Thymus (tissue), 11 donors: ENCODE measurements at regions not wholly inside any gene's neighbourhood (a gene's known extent, or its start where the extent isn't known, plus 50 kb on each side); places are given as distances from the start of the nearest gene placed in this dataset.
"Not testable (repeated sequence)": the region's sequence is repeated elsewhere in the genome, so short reads cannot be mapped to it uniquely, and the experiment has no call there.

ENCODE experiments used
- DNase-seq, 9 donors: peaks; one replicate each; pipeline ENCODE4 v3.0.0-alpha.2; 2013; ENCODE audit warnings: low spot score in 9 of 9, low read depth in 6 of 9, missing footprints in 1 of 9
- H3K27ac ChIP-seq, 2 donors: one replicate each; pipeline ENCODE4 v1.5.1; 2013; ENCODE audit warnings: control low read depth in 1 of 2, low read depth in 1 of 2, low read length in 1 of 2, mild to moderate bottlenecking in 1 of 2, moderate library complexity in 1 of 2
- H3K27me3 ChIP-seq, 2 donors: one replicate each; pipeline ENCODE4 v1.5.1; 2013; ENCODE audit warnings: low read length in 1 of 2; ENCODE audit not compliant: control insufficient read depth in 2 of 2, insufficient read depth in 1 of 2
- H3K36me3 ChIP-seq, 2 donors: one replicate each; pipeline ENCODE4 v1.5.1; 2013; ENCODE audit warnings: low read length in 1 of 2, mild to moderate bottlenecking in 1 of 2, moderate library complexity in 1 of 2; ENCODE audit not compliant: control insufficient read depth in 2 of 2, insufficient read depth in 2 of 2
- H3K4me1 ChIP-seq, 2 donors: one replicate each; pipeline ENCODE4 v1.5.1; 2013; ENCODE audit warnings: low read length in 2 of 2; ENCODE audit not compliant: control insufficient read depth in 2 of 2, insufficient read depth in 2 of 2
- H3K4me3 ChIP-seq, 2 donors: one replicate each; pipeline ENCODE4 v1.5.1; 2013; ENCODE audit warnings: low read length in 2 of 2, control low read depth in 1 of 2, mild to moderate bottlenecking in 1 of 2
- H3K9me3 ChIP-seq, 2 donors: one replicate each; pipeline ENCODE4 v1.5.1; 2013; ENCODE audit warnings: low read length in 1 of 2, mild to moderate bottlenecking in 1 of 2; ENCODE audit not compliant: control insufficient read depth in 2 of 2, insufficient read depth in 1 of 2
- WGBS: extraction: QIAGEN DNeasy Blood & Tissue Kit; methylation state at CpG from one replicate; pipeline ENCODE4 v1.1.7; 2013; 5-methylcytosine and 5-hydroxymethylcytosine counted together
- donor health status: healthy.

DNA sequence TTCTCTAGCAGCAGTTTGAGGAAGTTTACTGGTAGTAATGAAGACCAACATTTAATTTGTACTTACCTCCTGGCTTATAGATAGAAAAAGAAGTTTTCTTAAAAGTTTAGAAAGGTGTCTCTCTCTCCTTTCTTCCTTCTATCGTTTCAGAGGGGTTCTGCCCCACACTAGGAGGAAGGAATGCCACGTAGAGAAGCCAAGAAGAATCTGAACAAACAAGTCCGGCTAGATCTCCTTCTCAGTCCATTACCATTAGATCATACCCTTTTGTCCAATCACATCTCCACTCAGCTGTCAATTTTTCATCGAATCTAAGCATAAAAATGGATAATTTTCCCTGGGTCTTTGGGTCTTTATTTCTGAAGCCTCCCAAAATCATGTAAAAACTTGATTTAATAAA, 1048.1 kb downstream of the SI start:
- 77% methylated on average over 4 of the region's 4 CpGs for WGBS
- no peak for DNase-seq
- H3K4me3 ChIP-seq = no peak overlapping the region
- H3K27ac ChIP-seq = no peak overlapping the region
- no peaks in the 10 kb centered on the region for H3K36me3 ChIP-seq
- H3K27me3 ChIP-seq = no peaks in the 10 kb centered on the region
- H3K4me1 ChIP-seq = no peaks in the 10 kb centered on the region
- H3K9me3 ChIP-seq = no peaks in the 10 kb centered on the region

DNA sequence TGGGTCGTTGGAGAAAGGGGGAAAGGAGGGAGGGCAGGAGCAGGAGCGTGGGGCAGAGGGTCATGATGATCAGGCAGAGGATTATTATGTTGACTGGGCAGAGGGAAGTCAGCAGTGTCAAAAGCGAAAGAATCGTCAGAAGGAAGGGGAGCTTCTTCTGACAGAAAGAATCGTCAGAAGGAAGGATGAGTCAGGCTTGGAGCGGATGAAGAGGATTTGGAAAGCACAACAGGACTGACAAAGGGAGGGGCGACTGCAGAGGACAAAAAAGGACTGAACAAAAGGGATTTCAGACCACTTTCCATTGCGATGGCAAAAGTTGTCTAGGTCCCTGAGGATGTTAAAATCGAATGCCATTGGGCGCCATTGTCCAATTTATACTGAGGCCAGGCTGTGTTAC, 1053.5 kb downstream of the SI start:
- Histone ChIP-seq H3K9me3 (peaks cover 0 to 9% of the 10 kb centered on the region in 2 donors), H3K36me3 (no peaks in the 10 kb centered on the region), H3K4me3 (no peak overlapping the region), H3K4me1 (no peaks in the 10 kb centered on the region), H3K27me3 (no peaks in the 10 kb centered on the region), H3K27ac (no peak overlapping the region)
- DNase-seq = no peak
- 94% methylated on average over 10 of the region's 10 CpGs for WGBS

DNA sequence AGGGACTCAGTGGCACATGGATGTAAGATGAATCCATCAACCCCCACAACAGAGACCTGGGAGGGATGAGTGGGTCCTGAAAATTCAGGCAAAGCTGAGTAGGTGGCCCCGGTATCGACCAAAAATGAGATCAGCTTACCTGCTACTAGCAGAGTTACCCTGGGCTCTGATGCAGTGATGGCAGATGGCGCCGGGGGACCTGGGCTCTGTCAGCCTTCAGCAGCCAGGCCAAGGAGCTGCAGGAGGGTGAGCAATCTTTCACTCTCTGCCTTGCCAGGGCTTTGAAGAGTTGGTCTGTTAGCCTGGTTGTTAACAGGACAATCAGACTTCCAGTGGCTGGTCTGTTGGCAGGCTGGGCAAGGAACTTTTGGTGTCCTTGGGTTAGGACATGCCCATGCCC, 1054.8 kb downstream of the SI start:
- no peak for DNase-seq
- 87% methylated on average over 4 of the region's 4 CpGs for WGBS
- no peaks in the 10 kb centered on the region for H3K27me3 ChIP-seq
- H3K4me3 ChIP-seq = no peak overlapping the region
- peaks cover 0 to 13% of the 10 kb centered on the region in 2 donors for H3K9me3 ChIP-seq
- H3K4me1 ChIP-seq = no peaks in the 10 kb centered on the region
- no peaks in the 10 kb centered on the region for H3K36me3 ChIP-seq
- no peak overlapping the region for H3K27ac ChIP-seq

DNA sequence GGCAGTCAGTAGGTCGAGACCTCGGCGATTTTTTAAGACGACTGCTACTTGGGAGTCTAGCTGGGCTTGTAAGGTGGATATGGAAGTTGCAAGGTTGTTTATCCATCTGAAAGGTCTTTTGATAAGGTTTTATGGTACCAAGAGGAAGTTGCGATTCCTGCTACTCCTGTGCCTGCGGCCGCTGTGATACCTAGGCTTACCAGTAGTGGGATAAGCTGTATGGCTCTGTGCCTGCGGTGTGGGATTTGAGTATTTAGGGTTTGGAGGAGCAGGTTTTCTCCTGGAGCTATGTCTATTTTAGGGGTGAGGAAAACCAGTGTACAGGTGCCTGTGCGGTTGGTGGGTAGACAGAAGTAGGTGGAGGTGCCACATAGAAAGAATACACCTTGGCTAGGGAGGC, 1059.8 kb downstream of the SI start:
- H3K4me1 ChIP-seq = no peaks in the 10 kb centered on the region
- H3K4me3 ChIP-seq = no peak overlapping the region
- WGBS = 91% methylated on average over 9 of the region's 9 CpGs
- no peak overlapping the region for H3K27ac ChIP-seq
- H3K27me3 ChIP-seq = no peaks in the 10 kb centered on the region
- peaks cover 0 to 5% of the 10 kb centered on the region in 2 donors for H3K9me3 ChIP-seq
- H3K36me3 ChIP-seq = no peaks in the 10 kb centered on the region
- no peak for DNase-seq

DNA sequence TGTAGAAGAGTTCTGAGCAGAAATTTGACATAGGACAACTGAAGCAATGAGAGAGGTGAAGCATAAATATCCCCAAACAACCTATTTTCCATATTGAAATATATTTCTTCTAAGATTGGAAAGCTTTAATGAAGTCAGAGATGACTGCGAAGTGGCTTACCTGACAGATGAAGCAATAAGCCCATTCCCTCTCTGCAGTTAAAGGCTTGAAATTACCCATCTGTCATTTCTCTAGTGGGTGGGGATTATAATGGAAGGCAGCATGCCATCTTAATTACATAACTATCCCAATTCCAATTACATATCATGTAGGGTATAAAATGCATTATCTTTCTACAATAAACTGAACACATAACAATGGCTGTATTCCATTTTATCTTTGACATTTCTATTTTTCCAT, 1070.5 kb downstream of the SI start:
- Histone ChIP-seq H3K9me3 (peaks cover 0 to 9% of the 10 kb centered on the region in 2 donors), H3K4me1 (no peaks in the 10 kb centered on the region), H3K27ac (no peak overlapping the region), H3K36me3 (no peaks in the 10 kb centered on the region), H3K4me3 (no peak overlapping the region), H3K27me3 (no peaks in the 10 kb centered on the region)
- 97% methylated on average over 1 of the region's 1 CpG for WGBS
- DNase-seq = no peak

DNA sequence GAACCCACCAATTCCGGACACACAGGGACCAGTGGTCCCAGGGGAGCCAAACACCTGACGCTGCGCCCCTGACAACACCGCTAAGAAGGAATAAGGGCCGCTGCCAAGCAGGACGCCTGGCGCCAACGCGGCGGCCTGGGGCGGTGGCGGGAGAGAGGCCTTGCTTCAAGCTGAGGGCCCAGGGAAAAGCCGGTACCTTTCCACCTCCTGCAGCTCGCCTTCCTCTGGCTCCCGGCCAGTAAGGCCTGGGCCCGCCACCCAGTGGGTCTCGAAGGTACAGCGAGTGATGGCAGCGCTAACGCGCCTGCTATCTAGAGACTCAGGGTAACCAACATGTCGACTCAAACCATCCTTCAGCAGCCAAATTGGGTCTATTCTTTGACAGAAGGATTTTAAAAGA, 1074.1 kb downstream of the SI start:
- Histone ChIP-seq H3K27ac (no peak overlapping the region), H3K36me3 (no peaks in the 10 kb centered on the region), H3K9me3 (peaks cover 0 to 14% of the 10 kb centered on the region in 2 donors), H3K4me3 (no peak overlapping the region), H3K4me1 (no peaks in the 10 kb centered on the region), H3K27me3 (no peaks in the 10 kb centered on the region)
- WGBS = 92% methylated on average over 22 of the region's 22 CpGs
- DNase-seq = no peak

DNA sequence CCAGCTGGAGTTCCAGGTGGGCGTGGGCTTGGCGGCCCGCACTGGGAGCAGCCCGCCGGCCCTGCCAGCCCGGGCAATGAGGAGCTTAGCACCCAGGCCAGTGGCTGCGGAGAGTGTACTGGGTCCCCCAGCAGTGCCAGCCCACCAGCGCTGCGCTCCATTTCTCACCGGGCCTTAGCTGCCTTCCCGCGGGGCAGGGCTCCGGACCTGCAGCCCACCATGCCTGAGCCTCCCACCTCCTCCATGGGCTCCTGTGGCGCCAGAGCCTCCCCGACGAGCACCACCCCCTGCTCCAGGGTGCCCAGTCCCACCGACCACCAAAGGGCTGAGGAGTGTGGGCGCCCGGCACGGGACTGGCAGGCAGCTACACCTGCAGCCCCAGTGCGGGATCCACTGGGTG, 1075.3 kb downstream of the SI start:
- H3K27me3 ChIP-seq, H3K4me1 ChIP-seq, H3K4me3 ChIP-seq, H3K36me3 ChIP-seq, H3K27ac ChIP-seq, DNase-seq: not testable (repeated sequence)
- 95% methylated on average over 21 of the region's 21 CpGs for WGBS
- peaks cover 0 to 14% of the 10 kb centered on the region in 2 donors for H3K9me3 ChIP-seq

DNA sequence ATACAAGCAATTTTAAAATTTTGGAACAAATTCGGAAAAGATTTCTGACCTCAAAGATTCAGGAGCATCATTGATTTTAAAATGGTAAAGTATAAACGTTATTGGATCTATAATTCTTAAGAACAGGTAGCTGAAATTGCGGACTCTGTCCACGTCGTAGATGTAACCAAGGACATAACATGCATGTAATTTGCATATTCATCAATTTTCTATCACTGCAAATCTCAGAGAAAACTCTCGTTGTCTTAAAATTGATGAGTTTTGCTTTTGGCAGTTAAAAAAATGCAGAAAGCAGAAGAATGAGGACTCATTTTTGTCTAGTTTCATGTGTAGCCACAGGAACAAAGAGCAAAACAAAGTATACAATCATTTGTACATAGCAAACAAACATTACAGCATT, 1094.4 kb downstream of the SI start:
- no peaks in the 10 kb centered on the region for H3K4me1 ChIP-seq
- H3K27me3 ChIP-seq = no peaks in the 10 kb centered on the region
- no peaks in the 10 kb centered on the region for H3K36me3 ChIP-seq
- no peak overlapping the region for H3K27ac ChIP-seq
- no peak for DNase-seq
- no peaks in the 10 kb centered on the region for H3K9me3 ChIP-seq
- 92% methylated on average over 6 of the region's 6 CpGs for WGBS
- no peak overlapping the region for H3K4me3 ChIP-seq

DNA sequence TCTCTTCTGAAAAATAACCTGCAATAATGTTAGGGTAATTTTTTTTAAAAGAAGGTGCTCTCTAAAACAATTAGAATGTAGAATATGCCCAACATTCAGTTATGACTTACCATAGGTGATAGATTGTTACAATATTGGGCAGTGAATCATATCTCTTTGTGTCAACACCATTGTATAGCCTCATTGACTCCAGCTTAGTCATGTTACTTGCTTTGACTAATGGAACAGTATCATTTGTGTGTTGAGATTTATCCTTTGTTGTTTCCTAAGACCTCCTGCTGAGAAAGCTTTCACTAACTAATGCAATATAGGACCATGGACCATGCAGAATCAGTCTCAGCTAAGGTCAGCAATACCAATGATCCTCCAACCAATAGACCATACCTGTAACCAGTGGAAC, 1106.4 kb downstream of the SI start:
- no peaks in the 10 kb centered on the region for H3K36me3 ChIP-seq
- H3K27me3 ChIP-seq = no peaks in the 10 kb centered on the region
- no peaks in the 10 kb centered on the region for H3K4me1 ChIP-seq
- no peak overlapping the region for H3K4me3 ChIP-seq
- DNase-seq = no peak
- H3K9me3 ChIP-seq = peaks cover 0 to 4% of the 10 kb centered on the region in 2 donors
- H3K27ac ChIP-seq = no peak overlapping the region

DNA sequence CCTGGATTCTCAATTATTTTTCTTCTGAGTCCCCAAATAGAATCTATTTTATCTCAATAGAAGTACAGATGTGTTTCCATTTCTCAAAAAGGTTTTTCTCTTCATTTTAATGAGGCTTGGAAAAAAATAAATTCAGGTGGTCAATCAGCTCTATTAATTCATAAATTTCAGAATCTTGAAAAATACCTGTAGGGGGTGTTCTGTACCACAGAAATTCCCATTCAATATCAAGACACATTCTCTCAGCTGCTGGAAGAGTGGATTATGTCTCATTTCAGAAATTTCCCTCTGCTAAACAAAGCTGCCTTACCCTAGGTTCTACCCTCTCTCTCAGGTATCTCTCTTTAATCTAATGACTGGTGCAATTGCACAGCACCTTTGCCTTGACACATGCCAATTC, 1121.2 kb downstream of the SI start:
- DNase-seq = no peak
- H3K4me3 ChIP-seq = no peak overlapping the region
- H3K36me3 ChIP-seq = no peaks in the 10 kb centered on the region
- no peak overlapping the region for H3K27ac ChIP-seq
- H3K4me1 ChIP-seq = no peaks in the 10 kb centered on the region
- H3K9me3 ChIP-seq = no peaks in the 10 kb centered on the region
- H3K27me3 ChIP-seq = no peaks in the 10 kb centered on the region
